CD4-positive, alpha-beta memory T cell (primary cell): ENCODE measurements at regions not wholly inside any gene's neighbourhood (a gene's known extent, or its start where the extent isn't known, plus 50 kb on each side); places are given as distances from the start of the nearest gene placed in this dataset.

Source experiments
- CTCF ChIA-PET: fragments of 350-600 bp; sonication (Branson Sonifier 250); formaldehyde crosslinking; loops from one replicate; lab custom pipeline; 2021; ENCODE audit warnings: inconsistent platforms; ENCODE audit not compliant: partially characterized antibody; lab: Charles Lee
- POLR2A ChIA-PET: fragments of 350-600 bp; sonication (Branson Sonifier 250); formaldehyde crosslinking; loops from one replicate; lab custom pipeline; 2021; ENCODE audit not compliant: partially characterized antibody; lab: Charles Lee
- DNase-seq, 5 donors: peaks; one replicate each; pipeline versions ENCODE4 v3.0.0 to v3.0.0-alpha.2; 2020 to 2022; ENCODE audit warnings: mixed read lengths in 1 of 5
- H3K27ac ChIP-seq: one replicate; pipeline ENCODE4 v1.7.0; 2013; ENCODE audit warnings: low read depth, low read length
- H3K27me3 ChIP-seq: 2 replicates; pipeline ENCODE4 v1.7.0; 2013; ENCODE audit warnings: mild to moderate bottlenecking, low read length, moderate library complexity; ENCODE audit not compliant: insufficient read depth
- H3K36me3 ChIP-seq: 2 replicates; pipeline ENCODE4 v1.7.0; 2013; ENCODE audit warnings: mild to moderate bottlenecking, low read length, moderate library complexity; ENCODE audit not compliant: insufficient read depth
- H3K4me1 ChIP-seq: 2 replicates; pipeline ENCODE4 v1.7.0; 2013; ENCODE audit warnings: mild to moderate bottlenecking, low read length, moderate library complexity; ENCODE audit not compliant: insufficient read depth
- H3K4me3 ChIP-seq, 2 donors: one replicate each; pipeline ENCODE4 v1.7.0; 2013; ENCODE audit warnings: low read length in 2 of 2, mild to moderate bottlenecking in 1 of 2
- H3K9me3 ChIP-seq, 2 donors: one replicate each; pipeline ENCODE4 v1.7.0; 2013; ENCODE audit warnings: low read length in 2 of 2, control low read depth in 1 of 2; ENCODE audit not compliant: control insufficient read depth in 1 of 2
- H3K27ac Mint-ChIP-seq, 7 donors: one replicate each; pipeline ENCODE4 v1.8.0; 2020 to 2021; ENCODE audit warnings: mixed read lengths in 7 of 7, mild to moderate bottlenecking in 6 of 7, inconsistent platforms in 3 of 7, moderate library complexity in 3 of 7
- H3K27me3 Mint-ChIP-seq, 2 donors: one replicate each; pipeline ENCODE4 v1.8.0; 2020 to 2021; ENCODE audit warnings: mixed read lengths in 2 of 2
- H3K36me3 Mint-ChIP-seq, 2 donors: one replicate each; pipeline ENCODE4 v1.8.0; 2020 to 2021; ENCODE audit warnings: mixed read lengths in 2 of 2, inconsistent platforms in 1 of 2, mild to moderate bottlenecking in 1 of 2
- H3K4me1 Mint-ChIP-seq, 4 donors: one replicate each; pipeline ENCODE4 v1.8.0; 2020 to 2021; ENCODE audit warnings: mixed read lengths in 4 of 4, mild to moderate bottlenecking in 1 of 4
- H3K4me3 Mint-ChIP-seq, 8 donors: one replicate each; pipeline ENCODE4 v1.8.0; 2020 to 2021; ENCODE audit warnings: mixed read lengths in 8 of 8, mild to moderate bottlenecking in 7 of 8, moderate library complexity in 6 of 8, inconsistent platforms in 3 of 8
- H3K9me3 Mint-ChIP-seq, 8 donors: one replicate each; pipeline ENCODE4 v1.8.0; 2020 to 2021; ENCODE audit warnings: mixed read lengths in 8 of 8, mild to moderate bottlenecking in 5 of 8, inconsistent platforms in 3 of 8, moderate library complexity in 1 of 8
- intact Hi-C: fragments of 100-400 bp; cut with micrococcal nuclease; formaldehyde crosslinking; loops from one replicate; pipeline ENCODE4 v1.15.1; 2023

DNA sequence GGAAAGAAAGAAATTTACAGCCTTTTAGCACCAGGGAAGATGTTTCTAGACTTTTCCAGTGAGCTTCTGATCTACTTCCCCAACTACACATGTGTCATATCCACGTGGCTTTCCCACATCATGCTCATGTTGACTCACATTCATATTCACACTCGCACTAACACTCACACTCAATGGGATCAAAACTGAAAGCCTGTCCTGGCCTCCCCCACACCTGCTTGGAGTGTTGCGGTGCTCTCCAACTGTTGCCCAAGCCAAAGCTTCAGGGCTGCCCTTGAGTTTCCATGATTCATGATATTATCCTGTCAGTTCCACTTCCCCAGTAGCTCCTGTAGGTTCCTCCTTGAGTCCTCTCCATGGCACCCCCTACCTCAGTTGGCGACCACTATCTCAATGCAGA, 444.4 kb downstream of the GATA3 start:
- Mint-ChIP-seq H3K9me3 (peaks cover 0 to 2% (median 0%) of the 10 kb centered on the region in 8 donors), H3K4me3 (no peak overlapping the region), H3K4me1 (peaks cover 0 to 6% (median 3%) of the 10 kb centered on the region in 4 donors), H3K27ac (no peak overlapping the region), H3K27me3 (peaks cover 9 to 11% of the 10 kb centered on the region in 2 donors), H3K36me3 (no peaks in the 10 kb centered on the region)
- no peak overlapping the region for H3K4me3 ChIP-seq
- H3K4me1 ChIP-seq: no peaks in the 10 kb centered on the region
- intact Hi-C loops: no loop called here
- no peaks in the 10 kb centered on the region for H3K9me3 ChIP-seq
- no peaks in the 10 kb centered on the region for H3K27me3 ChIP-seq
- no peak for DNase-seq
- no peaks in the 10 kb centered on the region for H3K36me3 ChIP-seq
- H3K27ac ChIP-seq: no peak overlapping the region
- ChIA-PET POLR2A (no interaction called here), CTCF (interaction anchor here (1.3 kb wide), 1 partner anchor 709 kb away, joined by 3 read pairs; no protein-coding TSS in a partner anchor)

GRCh38 chr10:8499312-8499711, 444.8 kb downstream of the GATA3 start:
- Histone ChIP-seq H3K9me3 (no peaks in the 10 kb centered on the region), H3K36me3 (no peaks in the 10 kb centered on the region), H3K27me3 (no peaks in the 10 kb centered on the region), H3K27ac (no peak overlapping the region), H3K4me1 (no peaks in the 10 kb centered on the region), H3K4me3 (no peak overlapping the region)
- DNase-seq: no peak
- peak overlapping the region in 2 of 7 donors; percentile 7 to 57 for H3K27ac Mint-ChIP-seq
- peaks cover 0 to 2% (median 0%) of the 10 kb centered on the region in 8 donors for H3K9me3 Mint-ChIP-seq
- peaks cover 10 to 11% of the 10 kb centered on the region in 2 donors for H3K27me3 Mint-ChIP-seq
- intact Hi-C loops: no loop called here
- CTCF ChIA-PET: no interaction called here
- peaks cover 0 to 6% (median 3%) of the 10 kb centered on the region in 4 donors for H3K4me1 Mint-ChIP-seq
- POLR2A ChIA-PET: no interaction called here
- no peak overlapping the region for H3K4me3 Mint-ChIP-seq
- H3K36me3 Mint-ChIP-seq: no peaks in the 10 kb centered on the region

DNA sequence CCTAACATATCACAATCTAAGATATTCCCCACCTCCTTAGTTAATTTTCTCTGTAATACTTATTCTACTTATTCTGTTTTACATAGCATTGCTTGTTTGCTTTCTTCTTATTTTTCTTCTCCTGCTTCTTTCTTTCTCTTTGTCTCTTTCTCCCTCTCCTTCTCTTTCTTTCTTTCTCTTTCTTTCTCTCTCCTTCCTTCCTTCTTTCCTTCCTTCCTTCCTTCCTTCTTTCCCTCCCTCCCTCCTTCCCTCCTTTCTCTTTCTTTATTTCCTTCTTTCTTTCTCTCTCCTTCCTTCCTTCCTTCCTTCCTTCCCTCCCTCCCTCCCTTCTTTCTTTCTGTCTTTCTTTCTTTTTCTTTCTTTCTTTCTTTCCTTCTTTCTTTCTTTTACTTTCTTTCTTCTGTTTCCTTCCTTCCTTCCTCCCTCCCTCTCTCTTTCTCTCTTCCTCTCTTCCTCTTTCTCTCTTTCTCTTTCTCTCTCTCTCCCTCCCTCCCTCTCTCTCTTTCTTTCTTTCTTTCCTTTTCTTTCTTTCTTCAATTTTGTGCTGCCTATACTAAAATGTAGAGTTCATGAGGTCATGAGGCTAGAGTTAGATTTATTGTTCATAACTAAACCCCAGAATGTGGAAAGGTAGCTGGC, 445.4 kb downstream of the GATA3 start:
- H3K4me3 ChIP-seq: no peak overlapping the region
- ChIA-PET POLR2A (no interaction called here), CTCF (no interaction called here)
- peaks cover 0 to 2% (median 0%) of the 10 kb centered on the region in 8 donors for H3K9me3 Mint-ChIP-seq
- H3K27ac Mint-ChIP-seq: peak overlapping the region in 1 of 7 donors; percentile 22
- peak overlapping the region in 1 of 8 donors; percentile 52 for H3K4me3 Mint-ChIP-seq
- H3K36me3 Mint-ChIP-seq: no peaks in the 10 kb centered on the region
- intact Hi-C loops: no loop called here
- H3K4me1 Mint-ChIP-seq: peaks cover 0 to 6% (median 3%) of the 10 kb centered on the region in 4 donors
- peaks cover 13 to 14% of the 10 kb centered on the region in 2 donors for H3K27me3 Mint-ChIP-seq
- H3K27ac ChIP-seq: no peak overlapping the region
- no peak for DNase-seq
- no peaks in the 10 kb centered on the region for H3K4me1 ChIP-seq
- H3K27me3 ChIP-seq: no peaks in the 10 kb centered on the region
- no peaks in the 10 kb centered on the region for H3K36me3 ChIP-seq
- H3K9me3 ChIP-seq: no peaks in the 10 kb centered on the region

DNA sequence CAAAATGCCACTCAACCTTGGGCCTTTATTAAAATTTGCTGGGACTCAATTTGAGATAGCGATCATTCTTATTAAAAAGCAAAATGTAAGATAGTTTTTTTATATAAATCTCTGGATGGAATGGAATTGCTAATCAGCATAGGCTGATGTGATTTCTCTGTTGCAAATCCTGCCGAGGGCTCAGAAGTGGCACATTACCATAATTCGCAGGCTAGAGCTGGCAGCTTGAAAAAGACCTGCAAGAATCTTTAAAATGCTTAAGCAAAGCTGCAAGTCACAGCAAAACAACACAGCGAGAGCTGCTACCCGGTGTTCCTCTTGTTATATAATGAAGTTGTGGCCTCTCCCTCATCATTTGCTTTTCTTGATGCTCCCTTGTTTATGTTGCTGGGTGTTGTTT, 448.1 kb downstream of the GATA3 start:
- ChIA-PET POLR2A (no interaction called here), CTCF (no interaction called here)
- no peaks in the 10 kb centered on the region for H3K4me1 ChIP-seq
- H3K27me3 Mint-ChIP-seq: peaks cover 16 to 17% of the 10 kb centered on the region in 2 donors
- H3K9me3 Mint-ChIP-seq: peaks cover 0 to 2% (median 0%) of the 10 kb centered on the region in 8 donors
- no peaks in the 10 kb centered on the region for H3K36me3 ChIP-seq
- no peaks in the 10 kb centered on the region for H3K27me3 ChIP-seq
- H3K27ac ChIP-seq: no peak overlapping the region
- H3K9me3 ChIP-seq: no peaks in the 10 kb centered on the region
- H3K4me3 Mint-ChIP-seq: no peak overlapping the region
- peaks cover 0 to 6% (median 3%) of the 10 kb centered on the region in 4 donors for H3K4me1 Mint-ChIP-seq
- no peak overlapping the region for H3K27ac Mint-ChIP-seq
- H3K4me3 ChIP-seq: no peak overlapping the region
- intact Hi-C loops: no loop called here
- no peaks in the 10 kb centered on the region for H3K36me3 Mint-ChIP-seq
- DNase-seq: no peak

DNA sequence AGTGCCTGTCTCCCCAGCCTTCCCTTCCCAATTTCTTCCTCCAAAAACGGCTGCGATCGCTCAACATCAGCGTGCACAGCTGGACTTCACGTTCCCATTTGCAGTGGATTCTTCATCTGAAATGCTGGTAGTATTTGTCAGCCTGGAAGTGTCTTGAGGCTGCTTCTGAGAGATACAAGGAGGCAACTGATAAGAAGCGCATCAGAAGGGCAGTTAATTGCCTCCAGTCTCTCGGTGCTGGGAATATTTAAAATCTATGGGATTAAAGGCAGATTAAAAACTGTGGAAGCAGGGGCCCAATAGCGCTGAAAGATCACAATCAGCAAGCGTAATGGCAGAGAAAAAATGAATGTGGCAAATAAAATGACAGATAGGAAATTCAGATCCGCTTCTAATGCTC, 450.0 kb downstream of the GATA3 start:
- no peaks in the 10 kb centered on the region for H3K36me3 ChIP-seq
- no peak overlapping the region for H3K27ac ChIP-seq
- H3K4me1 ChIP-seq: no peaks in the 10 kb centered on the region
- Mint-ChIP-seq H3K9me3 (peaks cover 0 to 2% (median 0%) of the 10 kb centered on the region in 8 donors), H3K4me3 (no peak overlapping the region), H3K27ac (no peak overlapping the region), H3K27me3 (peaks cover 13% of the 10 kb centered on the region in 2 donors), H3K36me3 (no peaks in the 10 kb centered on the region), H3K4me1 (peaks cover 0 to 2% (median under 1%) of the 10 kb centered on the region in 4 donors)
- H3K27me3 ChIP-seq: no peaks in the 10 kb centered on the region
- POLR2A ChIA-PET: no interaction called here
- H3K9me3 ChIP-seq: no peaks in the 10 kb centered on the region
- no peak for DNase-seq
- intact Hi-C loops: no loop called here
- H3K4me3 ChIP-seq: no peak overlapping the region
- CTCF ChIA-PET: no interaction called here

- Histone ChIP-seq H3K36me3 (no peaks in the 10 kb centered on the region), H3K4me3 (no peak overlapping the region), H3K27me3 (no peaks in the 10 kb centered on the region), H3K27ac (no peak overlapping the region), H3K4me1 (no peaks in the 10 kb centered on the region), H3K9me3 (no peaks in the 10 kb centered on the region)
- intact Hi-C loops: no loop called here
- no peak overlapping the region for H3K4me3 Mint-ChIP-seq
- POLR2A ChIA-PET: no interaction called here
- no peak overlapping the region for H3K27ac Mint-ChIP-seq
- no peaks in the 10 kb centered on the region for H3K36me3 Mint-ChIP-seq
- H3K27me3 Mint-ChIP-seq: peaks cover 16% of the 10 kb centered on the region in 2 donors
- H3K4me1 Mint-ChIP-seq: no peaks in the 10 kb centered on the region
- CTCF ChIA-PET: no interaction called here
- DNase-seq: no peak
- H3K9me3 Mint-ChIP-seq: no peaks in the 10 kb centered on the region
Measured at GRCh38 chr10:8507156-8507555, 452.7 kb downstream of the GATA3 start.

DNA sequence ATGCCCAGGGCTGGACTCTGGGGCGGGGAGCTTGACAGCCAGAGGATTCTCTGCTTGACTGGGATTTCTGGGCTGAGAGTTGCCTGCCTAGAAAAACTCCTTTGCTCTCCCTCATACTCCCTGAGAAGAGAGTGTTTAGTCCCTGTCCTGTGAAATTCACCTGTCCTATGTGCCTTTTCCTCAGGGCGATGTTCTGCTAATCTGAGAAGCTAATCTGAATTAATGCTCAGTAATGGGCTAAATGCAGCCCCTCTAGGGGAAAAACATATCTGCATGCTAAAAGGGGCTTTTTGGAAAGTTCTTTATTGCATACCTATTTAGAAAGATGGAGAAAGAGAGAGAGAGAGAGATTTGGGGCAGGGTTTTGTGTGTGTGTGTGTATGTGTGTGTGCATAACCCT, 454.4 kb downstream of the GATA3 start:
- H3K9me3 Mint-ChIP-seq: no peaks in the 10 kb centered on the region
- peaks cover 15 to 16% of the 10 kb centered on the region in 2 donors for H3K27me3 Mint-ChIP-seq

More for the DNA sequence above, 454.4 kb downstream of the GATA3 start:
- intact Hi-C loops: no loop called here
- H3K4me1 ChIP-seq: no peaks in the 10 kb centered on the region
- no peaks in the 10 kb centered on the region for H3K36me3 ChIP-seq
- no peaks in the 10 kb centered on the region for H3K9me3 ChIP-seq
- H3K27ac ChIP-seq: no peak overlapping the region
- CTCF ChIA-PET: no interaction called here
- H3K27me3 ChIP-seq: peaks cover 4% of the 10 kb centered on the region
- POLR2A ChIA-PET: no interaction called here
- H3K4me3 ChIP-seq: no peak overlapping the region
- no peak for DNase-seq
- no peaks in the 10 kb centered on the region for H3K36me3 Mint-ChIP-seq
- H3K27ac Mint-ChIP-seq: no peak overlapping the region
- no peaks in the 10 kb centered on the region for H3K4me1 Mint-ChIP-seq
- no peak overlapping the region for H3K4me3 Mint-ChIP-seq
